HEK293 (cell line): ENCODE measurements at regions not wholly inside any gene's neighbourhood (a gene's known extent, or its start where the extent isn't known, plus 50 kb on each side); places are given as distances from the start of the nearest gene placed in this dataset.

Source experiments
- CTCF ChIA-PET: fragments of 350-600 bp; formaldehyde crosslinking; extraction: SDS; loops from one replicate; lab custom pipeline; 2021; ENCODE audit warnings: antibody characterized with exemption; lab: Yijun Ruan, JAX
- POLR2A ChIA-PET: fragments of 300-600 bp; formaldehyde crosslinking; extraction: SDS; loops from one replicate; lab custom pipeline; 2020; ENCODE audit warnings: antibody characterized with exemption, inconsistent platforms; lab: Yijun Ruan, JAX
- H3K27ac ChIP-seq: fragments of 200-500 bp; sonication (Bioruptor generic); 2 replicates; pipeline ENCODE4 v1.5.1; 2014; ENCODE audit warnings: low read depth, low read length, control low read depth, inconsistent platforms; ENCODE audit errors: extremely low read depth
- H3K36me3 ChIP-seq, 2 experiments: fragments of 200-500 bp in 1 of 2; sonication (Bioruptor generic) in 1 of 2; 1 replicate in 1 of 2; 2 replicates in 1 of 2; pipeline ENCODE4 v1.5.1; 2014 to 2017; ENCODE audit warnings: inconsistent platforms in 2 of 2, low read length in 2 of 2; ENCODE audit not compliant: control insufficient read depth in 2 of 2, insufficient read depth in 1 of 2
- H3K4me1 ChIP-seq: fragments of 200-500 bp; sonication (Bioruptor generic); 2 replicates; pipeline ENCODE4 v1.5.1; 2014; ENCODE audit warnings: mild to moderate bottlenecking, low read length, inconsistent platforms; ENCODE audit not compliant: control insufficient read depth, insufficient read depth
- H3K4me3 ChIP-seq: 2 replicates; pipeline ENCODE4 v1.5.1; 2011; ENCODE audit warnings: low read depth, mild to moderate bottlenecking, control low read depth, low read length, moderate library complexity
- H3K9me3 ChIP-seq: fragments of 200-500 bp; sonication (Bioruptor generic); 2 replicates; pipeline ENCODE4 v1.5.1; 2014; ENCODE audit warnings: low read depth, low read length, inconsistent platforms; ENCODE audit not compliant: control insufficient read depth, insufficient read depth
- EGR2 ChIP-seq: fragments of 450-650 bp; formaldehyde crosslinking; IDR thresholded peaks from 2 replicates; pipeline ENCODE4 v1.5.1; 2016; ENCODE audit warnings: low read depth, missing biosample characterization, missing genetic modification characterization
- GFI1B ChIP-seq: fragments of 450-650 bp; formaldehyde crosslinking; IDR thresholded peaks from 2 replicates; pipeline ENCODE4 v1.5.1; 2016; ENCODE audit warnings: missing biosample characterization, missing genetic modification characterization
- KLF10 ChIP-seq: fragments of 450-650 bp; IDR thresholded peaks from 2 replicates; pipeline ENCODE4 v1.5.1; 2018; ENCODE audit warnings: missing biosample characterization, mild to moderate bottlenecking, missing genetic modification characterization
- MZF1 ChIP-seq: fragments of 450-650 bp; formaldehyde crosslinking; IDR thresholded peaks from 2 replicates; pipeline ENCODE4 v1.5.1; 2017; ENCODE audit warnings: missing biosample characterization, missing genetic modification characterization, borderline replicate concordance
- SCRT1 ChIP-seq: fragments of 450-650 bp; formaldehyde crosslinking; IDR thresholded peaks from 2 replicates; pipeline ENCODE4 v1.5.1; 2016; ENCODE audit warnings: missing biosample characterization, missing genetic modification characterization, borderline replicate concordance
- SP2 ChIP-seq: fragments of 450-650 bp; formaldehyde crosslinking; IDR thresholded peaks from 2 replicates; pipeline ENCODE4 v1.5.1; 2016; ENCODE audit warnings: missing biosample characterization, missing genetic modification characterization
- TCF7L2 ChIP-seq: IDR thresholded peaks from 2 replicates; pipeline ENCODE4 v1.6.1; 2011; ENCODE audit warnings: low read depth, mild to moderate bottlenecking, inconsistent platforms, low read length, moderate library complexity, borderline replicate concordance
- WT1 ChIP-seq: fragments of 450-650 bp; formaldehyde crosslinking; IDR thresholded peaks from 2 replicates; pipeline ENCODE4 v1.5.1; 2016; ENCODE audit warnings: missing biosample characterization, missing genetic modification characterization
- YY2 ChIP-seq: fragments of 450-650 bp; formaldehyde crosslinking; IDR thresholded peaks from 2 replicates; pipeline ENCODE4 v1.5.1; 2016; ENCODE audit warnings: missing biosample characterization, missing genetic modification characterization
- ZBTB44 ChIP-seq: fragments of 450-650 bp; IDR thresholded peaks from 2 replicates; pipeline ENCODE4 v1.5.1; 2018; ENCODE audit warnings: missing biosample characterization, mild to moderate bottlenecking, missing genetic modification characterization
- ZBTB6 ChIP-seq: fragments of 450-650 bp; formaldehyde crosslinking; IDR thresholded peaks from 2 replicates; pipeline ENCODE4 v1.5.1; 2017; ENCODE audit warnings: missing biosample characterization, missing genetic modification characterization
- ZBTB7A ChIP-seq: fragments of 450-650 bp; formaldehyde crosslinking; IDR thresholded peaks from 2 replicates; pipeline ENCODE4 v1.5.1; 2016; ENCODE audit warnings: low read depth, missing biosample characterization, missing genetic modification characterization
- ZNF10 ChIP-seq: fragments of 450-650 bp; formaldehyde crosslinking; IDR thresholded peaks from 2 replicates; pipeline ENCODE4 v1.5.1; 2017; ENCODE audit warnings: missing biosample characterization, missing genetic modification characterization
- ZNF121 ChIP-seq: fragments of 450-650 bp; formaldehyde crosslinking; IDR thresholded peaks from 2 replicates; pipeline ENCODE4 v1.5.1; 2016; ENCODE audit warnings: missing biosample characterization, missing genetic modification characterization
- ZNF211 ChIP-seq: fragments of 450-650 bp; formaldehyde crosslinking; IDR thresholded peaks from 2 replicates; pipeline ENCODE4 v1.5.1; 2016; ENCODE audit warnings: low read depth, missing biosample characterization, missing genetic modification characterization
- ZNF248 ChIP-seq: fragments of 450-650 bp; formaldehyde crosslinking; IDR thresholded peaks from 2 replicates; pipeline ENCODE4 v1.5.1; 2017; ENCODE audit warnings: missing biosample characterization, missing genetic modification characterization
- ZNF280C ChIP-seq: fragments of 450-650 bp; formaldehyde crosslinking; IDR thresholded peaks from 2 replicates; pipeline ENCODE4 v1.5.1; 2016; ENCODE audit warnings: missing biosample characterization, missing genetic modification characterization
- ZNF449 ChIP-seq: fragments of 450-650 bp; formaldehyde crosslinking; IDR thresholded peaks from 2 replicates; pipeline ENCODE4 v1.5.1; 2017; ENCODE audit warnings: missing biosample characterization, mild to moderate bottlenecking, missing genetic modification characterization, moderate library complexity
- ZNF501 ChIP-seq: fragments of 450-650 bp; formaldehyde crosslinking; IDR thresholded peaks from 2 replicates; pipeline ENCODE4 v1.5.1; 2016; ENCODE audit warnings: missing biosample characterization, missing genetic modification characterization
- ZNF571 ChIP-seq: fragments of 450-650 bp; formaldehyde crosslinking; IDR thresholded peaks from 2 replicates; pipeline ENCODE4 v1.5.0; 2017; ENCODE audit warnings: missing biosample characterization, missing genetic modification characterization
- ZNF626 ChIP-seq: fragments of 450-650 bp; sonication (Bioruptor Pico); formaldehyde crosslinking; IDR thresholded peaks from 2 replicates; pipeline ENCODE4 v1.5.1; 2018; ENCODE audit warnings: missing biosample characterization, missing genetic modification characterization, inconsistent platforms
- ZNF677 ChIP-seq: fragments of 450-650 bp; IDR thresholded peaks from 2 replicates; pipeline ENCODE4 v1.5.0; 2018; ENCODE audit warnings: missing biosample characterization, mild to moderate bottlenecking, missing genetic modification characterization, moderate library complexity
- ZNF701 ChIP-seq: fragments of 450-650 bp; formaldehyde crosslinking; IDR thresholded peaks from 2 replicates; pipeline ENCODE4 v1.5.1; 2016; ENCODE audit warnings: missing biosample characterization, missing genetic modification characterization
- ZNF747 ChIP-seq: fragments of 450-650 bp; formaldehyde crosslinking; IDR thresholded peaks from 2 replicates; pipeline ENCODE4 v1.5.1; 2016; ENCODE audit warnings: missing biosample characterization, missing genetic modification characterization
- ZNF791 ChIP-seq: fragments of 450-650 bp; formaldehyde crosslinking; IDR thresholded peaks from 2 replicates; pipeline ENCODE4 v1.5.1; 2016; ENCODE audit warnings: missing biosample characterization, missing genetic modification characterization
- ZSCAN30 ChIP-seq: fragments of 450-650 bp; IDR thresholded peaks from 2 replicates; pipeline ENCODE4 v1.5.1; 2018; ENCODE audit warnings: missing biosample characterization, mild to moderate bottlenecking, missing genetic modification characterization, moderate library complexity

GRCh38 chr3:74883690-74884089 lies 269.2 kb upstream of the CNTN3 start:
- H3K27ac ChIP-seq, result no peak overlapping the region
- no peaks in the 10 kb centered on the region for H3K36me3 ChIP-seq
- no peak overlapping the region for H3K4me3 ChIP-seq
- ChIA-PET POLR2A (no interaction called here), CTCF (interaction anchor here (0.6 kb wide), 1 partner anchor 26 kb away, joined by 3 read pairs; no protein-coding TSS in a partner anchor)
- no peak for TF ChIP-seq ZNF677 (tag by site-specific recombination)
- no peak for TF ChIP-seq ZNF571 (tag by site-specific recombination)
- TF ChIP-seq EGR2 (tag by site-specific recombination), result no peak
- TF ChIP-seq YY2 (tag by site-specific recombination), result no peak
- no peak for TF ChIP-seq SCRT1 (tag by site-specific recombination)
- TF ChIP-seq ZSCAN30, result no peak
- no peak for TF ChIP-seq ZBTB44 (tag by site-specific recombination)
- no peak for TF ChIP-seq SP2
- no peak for TF ChIP-seq WT1
- TF ChIP-seq ZBTB7A (tag by site-specific recombination), result no peak
- TF ChIP-seq ZNF10 (tag by site-specific recombination), result no peak
- no peak for TF ChIP-seq ZNF701 (tag by site-specific recombination)
- TF ChIP-seq ZNF449 (tag by site-specific recombination), result no peak
- TF ChIP-seq GFI1B (tag by site-specific recombination), result no peak
- TF ChIP-seq ZNF280C, result no peak
- no peak for TF ChIP-seq ZNF121
- no peak for TF ChIP-seq ZNF211 (tag by site-specific recombination)
- no peaks in the 10 kb centered on the region for H3K4me1 ChIP-seq
- H3K9me3 ChIP-seq, result no peaks in the 10 kb centered on the region

GRCh38 chr3:74883222-74883621 lies 268.8 kb upstream of the CNTN3 start:
- Histone ChIP-seq H3K4me1 (no peaks in the 10 kb centered on the region), H3K36me3 (no peaks in the 10 kb centered on the region), H3K9me3 (no peaks in the 10 kb centered on the region), H3K4me3 (no peak overlapping the region), H3K27ac (no peak overlapping the region)
- POLR2A ChIA-PET, result no interaction called here
- CTCF ChIA-PET, result interaction anchor here (0.6 kb wide), 1 partner anchor 25 kb away, joined by 3 read pairs; no protein-coding TSS in a partner anchor
- no peak for TF ChIP-seq ZNF791
- no peak for TF ChIP-seq ZNF501 (tag by site-specific recombination)
- TF ChIP-seq KLF10 (tag by site-specific recombination), result no peak
- no peak for TF ChIP-seq TCF7L2
- no peak for TF ChIP-seq ZNF747 (tag by site-specific recombination)
- no peak for TF ChIP-seq ZNF248 (tag by site-specific recombination)
- TF ChIP-seq ZNF626 (tag by site-specific recombination), result no peak
- no peak for TF ChIP-seq ZBTB6
- TF ChIP-seq MZF1, result no peak
